Brain microvascular endothelial cell (primary cell): ENCODE measurements at regions not wholly inside any gene's neighbourhood (a gene's known extent, or its start where the extent isn't known, plus 50 kb on each side); places are given as distances from the start of the nearest gene placed in this dataset.

Experiments used
- DNase-seq: peaks from one replicate; pipeline ENCODE4 v3.0.0-alpha.2; 2020
- H3K27ac ChIP-seq: fragments of 250-450 bp; sonication (Bioruptor Pico); 2 replicates; pipeline ENCODE4 v1.5.1; 2020; ENCODE audit warnings: mild to moderate bottlenecking, moderate library complexity
- H3K27me3 ChIP-seq: fragments of 250-450 bp; sonication (Bioruptor Pico); replicated peaks from 2 replicates; pipeline ENCODE4 v1.5.1; 2020; ENCODE audit warnings: mild to moderate bottlenecking
- H3K36me3 ChIP-seq: fragments of 250-450 bp; sonication (Bioruptor Pico); replicated peaks from 2 replicates; pipeline ENCODE4 v1.5.1; 2020; ENCODE audit warnings: mild to moderate bottlenecking
- H3K4me3 ChIP-seq: 2 replicates; pipeline ENCODE4 v1.5.1; 2011; ENCODE audit warnings: low read depth, mild to moderate bottlenecking, control low read depth, low read length, moderate library complexity
- in situ Hi-C: cut with HindIII; loops from 2 replicates; pipeline ENCODE4 v1.10.0; 2017; ENCODE audit warnings: low sequenced_read_pairs, low pct_ligation_motif_present
- TF ChIP-seq, protein P1 (sequence below): IDR thresholded peaks from 2 replicates; pipeline ENCODE4 v1.5.1; 2011; ENCODE audit warnings: low read depth, mild to moderate bottlenecking, moderate library complexity, low read length, control low read depth, inconsistent platforms; ENCODE audit errors: missing control alignments

- Histone ChIP-seq H3K27me3 (no peaks in the 10 kb centered on the region), H3K4me3 (no peak overlapping the region), H3K36me3 (no peaks in the 10 kb centered on the region), H3K27ac (no peak overlapping the region)
- TF ChIP-seq, protein P1, sequence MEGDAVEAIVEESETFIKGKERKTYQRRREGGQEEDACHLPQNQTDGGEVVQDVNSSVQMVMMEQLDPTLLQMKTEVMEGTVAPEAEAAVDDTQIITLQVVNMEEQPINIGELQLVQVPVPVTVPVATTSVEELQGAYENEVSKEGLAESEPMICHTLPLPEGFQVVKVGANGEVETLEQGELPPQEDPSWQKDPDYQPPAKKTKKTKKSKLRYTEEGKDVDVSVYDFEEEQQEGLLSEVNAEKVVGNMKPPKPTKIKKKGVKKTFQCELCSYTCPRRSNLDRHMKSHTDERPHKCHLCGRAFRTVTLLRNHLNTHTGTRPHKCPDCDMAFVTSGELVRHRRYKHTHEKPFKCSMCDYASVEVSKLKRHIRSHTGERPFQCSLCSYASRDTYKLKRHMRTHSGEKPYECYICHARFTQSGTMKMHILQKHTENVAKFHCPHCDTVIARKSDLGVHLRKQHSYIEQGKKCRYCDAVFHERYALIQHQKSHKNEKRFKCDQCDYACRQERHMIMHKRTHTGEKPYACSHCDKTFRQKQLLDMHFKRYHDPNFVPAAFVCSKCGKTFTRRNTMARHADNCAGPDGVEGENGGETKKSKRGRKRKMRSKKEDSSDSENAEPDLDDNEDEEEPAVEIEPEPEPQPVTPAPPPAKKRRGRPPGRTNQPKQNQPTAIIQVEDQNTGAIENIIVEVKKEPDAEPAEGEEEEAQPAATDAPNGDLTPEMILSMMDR: no peak
- in situ Hi-C loops: no loop called here
- DNase-seq: no peak
Observed at GRCh38 chr15:25557926-25558325, 119.1 kb upstream of the UBE3A start.

DNA sequence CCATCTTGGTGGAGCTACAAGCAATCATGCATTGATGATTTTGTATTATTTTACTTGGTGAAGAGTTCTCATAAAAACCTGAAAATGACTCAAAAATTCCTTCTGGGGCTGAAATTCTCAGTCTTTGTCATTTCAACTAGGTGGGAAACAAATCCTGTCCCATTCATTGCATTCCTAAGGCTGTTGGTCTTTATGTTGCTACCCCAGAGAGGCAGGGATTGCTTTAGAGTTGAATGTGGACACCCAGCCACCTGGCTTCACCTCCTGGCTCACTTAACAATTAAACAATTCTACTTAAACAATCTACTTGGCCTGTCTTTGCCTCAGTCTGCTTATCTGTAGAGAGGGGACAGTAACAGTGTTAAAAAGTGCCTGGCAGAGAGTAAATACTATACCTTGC lies 117.3 kb upstream of the UBE3A start:
- TF ChIP-seq, protein P1: no peak
- Histone ChIP-seq H3K27me3 (no peaks in the 10 kb centered on the region), H3K4me3 (no peak overlapping the region), H3K27ac (no peak overlapping the region), H3K36me3 (no peaks in the 10 kb centered on the region)
- DNase-seq: no peak
- in situ Hi-C loops: no loop called here

GRCh38 chr15:25554640-25555039 lies 115.8 kb upstream of the UBE3A start:
- TF ChIP-seq, protein P1: no peak
- Histone ChIP-seq H3K4me3 (no peak overlapping the region), H3K27me3 (no peaks in the 10 kb centered on the region), H3K27ac (no peak overlapping the region), H3K36me3 (no peaks in the 10 kb centered on the region)
- no peak for DNase-seq
- in situ Hi-C loops: no loop called here

DNA sequence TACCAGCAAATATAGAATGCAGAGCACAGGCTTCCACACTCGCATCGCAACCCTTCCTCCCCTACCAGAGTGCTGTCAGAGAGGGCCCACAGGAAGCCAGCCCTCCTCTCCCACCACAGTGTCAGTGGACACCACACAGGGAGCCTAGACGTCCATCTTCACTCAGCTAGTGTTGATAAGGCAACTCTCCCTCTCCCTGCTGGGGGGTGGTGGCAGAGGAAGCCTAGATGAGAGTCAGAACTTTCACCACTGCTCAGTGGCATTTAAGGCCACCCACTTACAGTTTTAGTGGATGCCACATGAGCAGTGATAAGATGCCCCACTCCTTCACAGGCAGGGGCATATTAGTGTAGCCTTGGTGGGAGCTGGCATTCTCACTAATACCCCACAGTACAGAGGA lies 109.8 kb upstream of the UBE3A start:
- in situ Hi-C loops: no loop called here
- DNase-seq: no peak
- Histone ChIP-seq H3K27ac (no peak overlapping the region), H3K27me3 (no peaks in the 10 kb centered on the region), H3K36me3 (no peaks in the 10 kb centered on the region), H3K4me3 (no peak overlapping the region)
- TF ChIP-seq, protein P1: no peak

- Histone ChIP-seq H3K4me3 (no peak overlapping the region), H3K36me3 (no peaks in the 10 kb centered on the region), H3K27ac (no peak overlapping the region), H3K27me3 (no peaks in the 10 kb centered on the region)
- in situ Hi-C loops: no loop called here
- TF ChIP-seq, protein P1: no peak
- no peak for DNase-seq
Observed at GRCh38 chr15:25545889-25546288, 107.1 kb upstream of the UBE3A start.

DNA sequence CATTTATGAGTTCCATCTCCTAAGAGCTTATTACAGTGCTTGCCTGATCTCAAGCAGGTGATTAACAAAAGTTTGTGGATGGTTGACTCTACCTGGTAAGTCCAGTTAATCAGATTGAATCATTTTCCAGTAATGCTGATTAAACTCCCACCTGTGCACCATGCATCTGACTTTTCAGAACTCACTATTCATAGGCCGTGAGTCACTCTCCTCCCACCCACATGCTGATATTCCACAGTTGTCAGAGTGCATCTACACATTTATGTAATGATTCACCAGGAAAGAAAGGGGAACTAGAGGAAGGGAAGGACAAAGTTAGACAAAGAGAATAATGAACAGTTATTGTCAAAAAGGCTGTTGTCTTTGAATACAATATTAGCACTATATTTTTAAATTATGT lies 106.2 kb upstream of the UBE3A start:
- no peak overlapping the region for H3K27ac ChIP-seq
- H3K36me3 ChIP-seq: no peaks in the 10 kb centered on the region
- no peaks in the 10 kb centered on the region for H3K27me3 ChIP-seq
- DNase-seq: no peak
- H3K4me3 ChIP-seq: no peak overlapping the region
- TF ChIP-seq, protein P1: no peak
- in situ Hi-C loops: no loop called here
